HG02970 (cell line): ENCODE measurements at regions not wholly inside any gene's neighbourhood (a gene's known extent, or its start where the extent isn't known, plus 50 kb on each side); places are given as distances from the start of the nearest gene placed in this dataset.

ENCODE experiments used
- ATAC-seq: cut with Tn5 transposase; IDR thresholded peaks from one replicate; pipeline ENCODE4 v1.9.1; 2021; ENCODE audit warnings: mild to moderate bottlenecking, moderate library complexity, moderate number of reproducible peaks; ENCODE audit not compliant: unreplicated experiment, low FRiP score

- ATAC-seq, result no peak
Measured at GRCh38 chr6:14977747-14978382, 268.0 kb upstream of the JARID2 start.

DNA sequence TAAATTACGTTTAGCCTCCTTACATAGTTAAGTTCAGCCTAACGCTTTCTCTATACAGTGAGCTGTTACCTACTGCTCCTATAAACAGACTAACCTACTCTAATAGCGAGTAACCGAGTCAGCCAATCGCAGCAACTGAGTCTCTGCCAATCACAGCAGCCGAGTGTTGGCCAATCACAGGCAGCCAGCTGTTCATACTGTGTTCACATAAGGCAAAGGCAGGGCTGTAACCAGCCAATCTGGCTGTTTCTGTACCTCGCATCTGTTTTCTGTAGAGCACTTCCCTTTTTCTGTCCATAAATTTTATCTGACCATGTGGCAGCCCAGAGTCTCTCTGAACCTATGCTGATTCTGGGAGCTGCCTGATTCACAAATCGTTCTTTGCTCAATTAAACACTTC lies 263.9 kb upstream of the JARID2 start:
- ATAC-seq, result no peak

GRCh38 chr6:14983599-14984518 lies 262.0 kb upstream of the JARID2 start:
- no peak for ATAC-seq

DNA sequence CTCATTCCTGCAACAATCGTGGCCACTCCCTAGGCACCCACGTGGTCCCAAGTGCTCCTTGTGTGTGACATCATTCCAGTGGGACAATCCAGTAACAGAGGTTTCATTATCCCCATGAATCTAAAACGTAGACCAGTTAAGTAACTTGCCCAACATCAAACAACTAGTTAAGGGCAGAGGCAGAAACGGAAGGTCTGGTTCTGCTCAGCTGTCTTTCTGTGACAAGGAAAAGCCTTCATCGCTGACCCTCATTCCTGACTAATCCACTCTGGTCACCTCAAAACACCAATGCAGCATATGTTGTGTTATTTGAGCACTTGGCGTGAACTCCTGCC lies 261.4 kb upstream of the JARID2 start:
- ATAC-seq, result no peak

GRCh38 chr6:14985366-14985765 lies 260.5 kb upstream of the JARID2 start:
- ATAC-seq, result no peak

GRCh38 chr6:14986370-14986769 lies 259.5 kb upstream of the JARID2 start:
- ATAC-seq, result no peak

DNA sequence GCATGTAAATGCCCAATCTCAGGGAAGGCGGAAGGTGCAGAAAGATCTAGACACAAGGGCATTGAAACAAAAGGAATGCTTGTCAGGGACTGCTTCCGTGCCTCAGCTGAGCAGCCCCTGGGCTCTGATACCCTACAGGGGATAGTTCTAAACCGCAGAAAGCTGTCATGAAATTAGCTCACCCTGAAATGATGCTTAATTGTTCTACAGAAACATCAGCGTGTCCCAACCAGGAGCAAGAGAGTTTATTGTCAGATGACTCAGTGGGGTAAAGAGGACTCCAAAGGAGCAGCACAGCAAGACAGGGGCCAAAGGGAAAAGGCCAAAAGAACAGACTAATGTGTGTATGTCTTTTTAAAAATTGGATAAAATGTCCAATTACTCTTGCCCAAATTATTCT lies 258.4 kb upstream of the JARID2 start:
- no peak for ATAC-seq

DNA sequence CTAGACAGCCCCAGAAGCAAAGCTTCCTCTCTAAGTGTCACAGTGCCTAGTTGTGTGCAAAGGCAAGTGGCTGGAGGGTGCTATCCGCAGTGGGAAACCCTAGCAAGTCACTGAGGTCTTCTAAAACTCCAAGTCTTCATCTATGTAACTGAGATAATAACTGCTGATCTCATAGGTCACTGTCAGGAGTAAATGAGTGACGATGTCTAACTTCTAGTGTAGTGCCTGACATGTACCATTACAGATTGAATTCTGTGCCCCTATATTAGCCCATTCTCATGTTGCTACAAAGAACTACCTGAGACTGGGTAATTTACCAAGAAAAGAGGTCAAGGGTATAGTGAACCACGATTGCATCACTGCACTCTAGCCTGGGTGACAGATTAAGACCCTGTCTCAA lies 253.5 kb upstream of the JARID2 start:
- ATAC-seq, result no peak

DNA sequence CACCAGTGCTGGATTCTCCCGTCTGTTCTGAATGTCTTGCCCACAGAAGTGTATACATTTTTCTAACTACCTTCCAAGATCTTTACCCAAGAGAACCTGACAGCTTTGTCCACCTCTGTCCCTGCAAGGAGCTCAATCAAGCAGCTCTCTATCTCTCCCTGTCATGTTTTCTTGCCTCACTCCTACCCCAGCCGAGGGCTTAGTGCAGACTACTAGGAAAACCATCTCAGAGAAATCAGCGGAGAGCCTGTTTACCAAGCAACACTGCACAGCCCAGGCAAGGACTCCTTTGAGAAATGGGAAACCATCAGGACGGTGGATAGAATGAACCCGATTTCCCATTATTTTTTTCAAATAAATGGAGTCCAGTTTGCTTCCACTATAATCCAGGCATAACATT lies 250.7 kb upstream of the JARID2 start:
- ATAC-seq, result no peak

GRCh38 chr6:14995966-14996602 lies 249.8 kb upstream of the JARID2 start:
- no peak for ATAC-seq

GRCh38 chr6:14996892-14997291 lies 249.0 kb upstream of the JARID2 start:
- no peak for ATAC-seq

- ATAC-seq, result no peak
Measured at GRCh38 chr6:14997507-14997906, 248.4 kb upstream of the JARID2 start.

- no peak for ATAC-seq
Measured at GRCh38 chr6:14999106-14999505, 246.8 kb upstream of the JARID2 start.

- no peak for ATAC-seq
Measured at GRCh38 chr6:15001326-15001910, 244.5 kb upstream of the JARID2 start.

GRCh38 chr6:15008269-15008668 lies 237.6 kb upstream of the JARID2 start:
- no peak for ATAC-seq

- ATAC-seq, result no peak
Measured at GRCh38 chr6:15014958-15015357, 230.9 kb upstream of the JARID2 start.

DNA sequence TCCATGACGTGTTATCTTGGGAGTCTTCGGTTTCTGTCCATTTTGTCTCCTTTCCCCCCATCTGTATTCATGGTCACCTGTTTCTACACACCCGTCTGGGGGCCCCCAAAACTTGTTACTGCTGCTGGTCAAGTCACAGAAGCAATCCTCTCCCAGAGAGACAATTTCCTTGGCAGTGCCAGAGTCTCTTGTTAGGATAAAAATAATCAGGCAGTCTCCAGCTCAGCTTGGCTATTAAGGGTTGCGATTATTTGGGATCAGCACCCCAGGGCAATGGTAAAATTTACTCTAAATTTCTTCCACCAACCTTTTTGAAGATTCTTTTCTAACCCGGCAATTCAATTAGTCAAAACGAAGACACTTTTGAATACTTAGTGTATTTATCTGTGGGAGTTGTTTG lies 229.1 kb upstream of the JARID2 start:
- ATAC-seq, result no peak

DNA sequence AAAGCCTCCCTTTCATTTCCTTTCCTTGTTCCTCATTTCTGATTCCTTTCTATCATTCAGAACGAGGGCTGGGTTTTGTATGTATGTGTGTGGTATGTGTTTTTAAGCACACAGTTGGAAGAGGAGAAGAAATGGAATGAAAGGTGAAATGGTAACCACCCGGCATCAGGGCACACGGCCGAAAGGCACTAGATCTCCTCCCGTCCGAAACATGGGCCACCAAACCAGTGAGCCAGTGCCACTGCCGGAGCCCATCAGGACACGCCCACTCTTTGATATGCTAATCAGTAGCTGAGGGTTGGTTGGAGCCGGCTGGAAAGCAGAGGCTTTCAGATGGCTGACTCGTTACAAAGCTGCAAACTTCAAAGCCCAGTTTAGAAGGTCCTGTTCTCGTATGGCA lies 228.6 kb upstream of the JARID2 start:
- no peak for ATAC-seq

- ATAC-seq, result no peak
Measured at GRCh38 chr6:15017803-15018202, 228.1 kb upstream of the JARID2 start.

- ATAC-seq, result no peak
Measured at GRCh38 chr6:15020119-15020770, 225.6 kb upstream of the JARID2 start.

- no peak for ATAC-seq
Measured at GRCh38 chr6:15021074-15021473, 224.8 kb upstream of the JARID2 start.
